ENCODE measurements at regions not wholly inside any gene's neighbourhood (a gene's known extent, or its start where the extent isn't known, plus 50 kb on each side); places are given as distances from the start of the nearest gene placed in this dataset.

GRCh38 chr6:87907521-87907920 is 140.1 kb upstream of the SPACA1 start:
- no peak for TF ChIP-seq CTCF (optimal IDR thresholded peaks at IDR 0.05 in 1 of 3, IDR thresholded peaks at IDR 0.05 in 1 of 3, conservative IDR thresholded peaks at IDR 0.05 in 1 of 3; ENCODE audit: extremely low read depth in 1 of 3, insufficient read depth in 2 of 3, low read length in 3 of 3)
- TF ChIP-seq EZH2 (IDR thresholded peaks at IDR 0.05; ENCODE audit: low read length), result no peak
